DOHH2 (cell line): ENCODE measurements at regions not wholly inside any gene's neighbourhood (a gene's known extent, or its start where the extent isn't known, plus 50 kb on each side); places are given as distances from the start of the nearest gene placed in this dataset.

Source experiments
- H3F3A ChIP-seq: fragments of 200-600 bp; sonication (generic), shearing (Covaris generic); 2 replicates; pipeline ENCODE4 v1.6.0; 2016; ENCODE audit warnings: antibody characterized with exemption, mild to moderate bottlenecking; ENCODE audit not compliant: control insufficient read depth, insufficient read depth
- H3K27ac ChIP-seq: fragments of 200-600 bp; sonication (generic); 2 replicates; pipeline ENCODE4 v1.5.1; 2014; ENCODE audit warnings: low read depth, mild to moderate bottlenecking, low read length, moderate library complexity
- H3K27me3 ChIP-seq: fragments of 200-600 bp; sonication (generic); 2 replicates; pipeline ENCODE4 v1.6.1; 2014; ENCODE audit warnings: mild to moderate bottlenecking, low read length, mixed read lengths; ENCODE audit not compliant: control insufficient read depth
- H3K36me3 ChIP-seq: fragments of 200-600 bp; sonication (generic); 2 replicates; pipeline ENCODE4 v1.6.1; 2014; ENCODE audit warnings: mild to moderate bottlenecking, low read length, moderate library complexity, mixed read lengths; ENCODE audit not compliant: control insufficient read depth
- H3K4me1 ChIP-seq: fragments of 200-600 bp; sonication (generic); 2 replicates; pipeline ENCODE4 v1.6.1; 2014; ENCODE audit warnings: mild to moderate bottlenecking, low read length, mixed read lengths; ENCODE audit not compliant: control insufficient read depth
- H3K4me2 ChIP-seq: fragments of 200-600 bp; sonication (generic); 2 replicates; pipeline ENCODE4 v1.6.0; 2014; ENCODE audit warnings: mild to moderate bottlenecking, low read length, moderate library complexity
- H3K4me3 ChIP-seq: fragments of 200-600 bp; sonication (generic); 2 replicates; pipeline ENCODE4 v1.5.1; 2014; ENCODE audit warnings: mild to moderate bottlenecking, low read length, mixed read lengths
- H3K79me2 ChIP-seq: fragments of 200-600 bp; sonication (generic); 2 replicates; pipeline ENCODE4 v1.6.1; 2014; ENCODE audit warnings: mild to moderate bottlenecking, low read length, mixed read lengths; ENCODE audit not compliant: control insufficient read depth
- H3K9me2 ChIP-seq: fragments of 200-600 bp; sonication (generic); replicated peaks from 2 replicates; pipeline ENCODE4 v1.6.1; 2014; ENCODE audit warnings: mild to moderate bottlenecking, low read length, mixed read lengths; ENCODE audit not compliant: control insufficient read depth
- H3K9me3 ChIP-seq: fragments of 200-600 bp; sonication (generic); 2 replicates; pipeline ENCODE4 v1.6.1; 2014; ENCODE audit warnings: antibody characterized with exemption, low read length, mixed read lengths; ENCODE audit not compliant: control insufficient read depth, insufficient read depth
- H4K20me1 ChIP-seq: fragments of 200-600 bp; sonication (generic); 2 replicates; pipeline ENCODE4 v1.6.0; 2014; ENCODE audit warnings: low read depth, mild to moderate bottlenecking, antibody characterized with exemption, low read length, moderate library complexity; ENCODE audit not compliant: control insufficient read depth, insufficient read depth
- CTCF ChIP-seq: fragments of 200-600 bp; sonication (generic); IDR thresholded peaks from one replicate; pipeline ENCODE4 v1.5.1; 2014; ENCODE audit warnings: antibody characterized with exemption, mild to moderate bottlenecking, low read depth, low read length; ENCODE audit not compliant: poor library complexity, severe bottlenecking
- EZH2phosphoT487 ChIP-seq: fragments of 200-600 bp; sonication (generic); IDR thresholded peaks from 2 replicates; pipeline ENCODE4 v1.6.1; 2017; ENCODE audit warnings: borderline replicate concordance, mild to moderate bottlenecking, antibody characterized with exemption, low read length, moderate library complexity, mixed read lengths

DNA sequence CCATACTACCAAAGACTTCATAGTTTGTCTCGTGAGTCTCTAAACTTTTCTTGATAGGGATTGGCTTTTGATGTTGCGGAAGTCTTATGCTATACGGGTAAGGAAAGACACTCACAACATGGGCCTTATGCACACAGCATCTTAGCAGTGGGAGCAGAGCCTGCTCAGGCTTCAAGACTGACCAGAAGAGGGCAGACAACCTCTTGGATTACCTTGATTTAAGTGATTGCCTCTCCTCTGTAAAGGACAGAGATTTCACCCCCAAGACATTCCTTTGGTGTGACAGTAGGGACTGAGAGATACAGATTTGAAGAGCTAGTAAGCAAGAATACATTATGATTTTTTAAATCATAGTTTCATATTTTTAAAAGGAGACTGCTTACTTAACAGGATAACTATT is 71.0 kb upstream of the SAMD3 start:
- Histone ChIP-seq H3K79me2 (no peaks in the 10 kb centered on the region), H3K4me3 (no peak overlapping the region), H3K4me2 (no peak overlapping the region), H3K27ac (no peak overlapping the region), H4K20me1 (no peaks in the 10 kb centered on the region), H3K27me3 (no peaks in the 10 kb centered on the region), H3F3A (no peaks in the 10 kb centered on the region), H3K9me3 (no peaks in the 10 kb centered on the region), H3K4me1 (no peaks in the 10 kb centered on the region), H3K36me3 (no peaks in the 10 kb centered on the region), H3K9me2 (no peaks in the 10 kb centered on the region)
- TF ChIP-seq CTCF = peak; percentile 66
- no peak for TF ChIP-seq EZH2phosphoT487

DNA sequence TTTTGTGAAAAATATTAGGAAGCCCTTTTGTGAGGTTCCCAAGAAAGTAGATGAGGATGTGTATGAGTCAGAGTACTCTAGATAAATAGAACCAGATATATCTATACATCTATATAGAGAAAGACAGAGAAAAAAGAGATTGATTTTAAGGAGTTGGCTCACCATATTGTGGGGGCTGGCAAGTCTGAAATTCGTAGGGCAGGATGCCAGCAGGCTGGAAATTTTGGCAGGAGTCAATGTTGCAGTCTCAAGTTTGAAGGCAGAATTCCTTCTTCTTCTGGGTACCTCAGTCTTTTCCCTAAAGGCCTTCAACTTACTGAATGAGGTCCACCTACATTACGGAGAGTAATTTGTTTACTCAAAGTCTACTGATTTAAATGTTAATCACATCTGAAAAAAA is 65.3 kb upstream of the SAMD3 start:
- Histone ChIP-seq H3K27me3 (no peaks in the 10 kb centered on the region), H3K4me3 (no peak overlapping the region), H3K79me2 (no peaks in the 10 kb centered on the region), H3K27ac (no peak overlapping the region), H3K9me3 (no peaks in the 10 kb centered on the region), H4K20me1 (no peaks in the 10 kb centered on the region), H3K4me2 (no peak overlapping the region), H3K36me3 (no peaks in the 10 kb centered on the region), H3K4me1 (no peaks in the 10 kb centered on the region), H3F3A (no peaks in the 10 kb centered on the region), H3K9me2 (no peaks in the 10 kb centered on the region)
- no peak for TF ChIP-seq EZH2phosphoT487
- TF ChIP-seq CTCF = no peak

DNA sequence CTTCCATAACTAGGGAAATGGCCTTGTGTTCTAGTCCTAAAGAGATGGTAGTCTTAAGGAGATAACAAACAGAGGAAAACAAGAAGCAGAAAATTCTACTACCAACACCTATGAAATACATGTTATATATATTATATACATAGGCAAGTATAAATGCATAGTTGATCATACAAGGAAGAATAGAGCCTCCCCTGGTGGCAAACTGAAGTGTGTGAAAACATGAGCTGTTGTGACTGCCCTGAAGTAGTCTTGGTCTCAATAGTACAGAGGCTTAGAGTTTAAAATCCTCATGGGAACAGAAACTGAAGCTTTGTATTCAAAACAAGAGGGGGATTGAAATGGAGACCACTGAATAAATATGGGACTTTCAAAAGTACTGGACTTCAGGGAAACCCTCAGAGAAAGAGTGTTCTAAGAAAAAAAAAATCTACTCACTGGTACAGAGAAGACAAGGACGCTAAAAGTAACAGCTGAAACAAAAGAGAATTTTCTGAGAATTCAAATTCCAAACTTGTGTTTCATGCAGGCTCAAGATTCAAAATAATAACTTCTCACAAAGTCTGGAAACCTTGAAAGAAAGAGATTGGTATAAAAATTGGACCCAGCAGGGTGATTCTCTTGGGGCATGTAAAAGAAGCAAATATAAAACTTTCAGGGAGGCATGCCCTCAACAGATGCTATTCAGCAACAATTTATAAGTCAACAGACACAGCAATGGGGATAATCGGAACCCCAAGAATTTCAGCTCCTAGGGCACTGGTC is 59.7 kb upstream of the SAMD3 start:
- H3K36me3 ChIP-seq = no peaks in the 10 kb centered on the region
- H3K9me3 ChIP-seq = no peaks in the 10 kb centered on the region
- no peak overlapping the region for H3K4me3 ChIP-seq
- H3K9me2 ChIP-seq = no peaks in the 10 kb centered on the region
- no peak overlapping the region for H3K27ac ChIP-seq
- H4K20me1 ChIP-seq = no peaks in the 10 kb centered on the region
- no peaks in the 10 kb centered on the region for H3F3A ChIP-seq
- H3K27me3 ChIP-seq = no peaks in the 10 kb centered on the region
- no peaks in the 10 kb centered on the region for H3K4me1 ChIP-seq
- H3K79me2 ChIP-seq = no peaks in the 10 kb centered on the region
- no peak overlapping the region for H3K4me2 ChIP-seq
- no peak for TF ChIP-seq EZH2phosphoT487
- no peak for TF ChIP-seq CTCF
